Body of pancreas (tissue), 4 donors: ENCODE measurements at regions not wholly inside any gene's neighbourhood (a gene's known extent, or its start where the extent isn't known, plus 50 kb on each side); places are given as distances from the start of the nearest gene placed in this dataset.

ENCODE experiments used
- POLR2A ChIP-seq, 3 donors: fragments of 450-650 bp; IDR thresholded peaks; one replicate each; pipeline ENCODE4 v1.6.1; 2016; ENCODE audit warnings: antibody characterized with exemption in 3 of 3, mild to moderate bottlenecking in 2 of 3
- TF ChIP-seq, protein P1 (sequence below), 7 experiments: fragments of 450-650 bp in 4 of 7; fragments of 200-600 bp in 3 of 7; sonication (generic) in 3 of 7; IDR thresholded peaks; one replicate each; pipeline ENCODE4 v1.5.1; 2016 to 2019; ENCODE audit warnings: antibody characterized with exemption in 7 of 7

DNA sequence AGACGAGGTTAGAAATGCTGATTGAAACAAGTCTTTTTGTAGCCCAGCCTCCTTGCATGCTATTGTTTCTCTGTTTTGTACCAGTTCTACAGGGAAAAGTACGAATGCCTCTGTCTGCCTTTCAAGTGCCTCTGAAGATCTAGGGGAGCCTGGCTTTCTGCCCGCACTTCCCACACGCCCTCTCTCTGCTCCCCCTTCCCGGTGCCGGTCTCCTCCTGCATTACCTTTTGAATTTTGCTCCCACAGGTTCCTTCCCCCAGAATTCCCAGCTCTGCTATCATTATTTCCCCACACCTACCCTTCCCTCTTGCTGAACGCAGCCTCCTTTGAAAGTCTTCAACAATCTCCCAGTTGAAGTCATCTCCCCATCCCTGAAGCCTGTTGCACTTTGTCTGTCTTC lies 689.7 kb downstream of the BCL11B start:
- TF ChIP-seq, protein P1, sequence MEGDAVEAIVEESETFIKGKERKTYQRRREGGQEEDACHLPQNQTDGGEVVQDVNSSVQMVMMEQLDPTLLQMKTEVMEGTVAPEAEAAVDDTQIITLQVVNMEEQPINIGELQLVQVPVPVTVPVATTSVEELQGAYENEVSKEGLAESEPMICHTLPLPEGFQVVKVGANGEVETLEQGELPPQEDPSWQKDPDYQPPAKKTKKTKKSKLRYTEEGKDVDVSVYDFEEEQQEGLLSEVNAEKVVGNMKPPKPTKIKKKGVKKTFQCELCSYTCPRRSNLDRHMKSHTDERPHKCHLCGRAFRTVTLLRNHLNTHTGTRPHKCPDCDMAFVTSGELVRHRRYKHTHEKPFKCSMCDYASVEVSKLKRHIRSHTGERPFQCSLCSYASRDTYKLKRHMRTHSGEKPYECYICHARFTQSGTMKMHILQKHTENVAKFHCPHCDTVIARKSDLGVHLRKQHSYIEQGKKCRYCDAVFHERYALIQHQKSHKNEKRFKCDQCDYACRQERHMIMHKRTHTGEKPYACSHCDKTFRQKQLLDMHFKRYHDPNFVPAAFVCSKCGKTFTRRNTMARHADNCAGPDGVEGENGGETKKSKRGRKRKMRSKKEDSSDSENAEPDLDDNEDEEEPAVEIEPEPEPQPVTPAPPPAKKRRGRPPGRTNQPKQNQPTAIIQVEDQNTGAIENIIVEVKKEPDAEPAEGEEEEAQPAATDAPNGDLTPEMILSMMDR (IDR thresholded peaks at IDR 0.05), result no peak
- no peak for TF ChIP-seq POLR2A (IDR thresholded peaks at IDR 0.05)
